22Rv1 (cell line): ENCODE measurements at regions not wholly inside any gene's neighbourhood (a gene's known extent, or its start where the extent isn't known, plus 50 kb on each side); places are given as distances from the start of the nearest gene placed in this dataset.

Experiments used
- CTCF ChIP-seq: fragments of 450-650 bp; IDR thresholded peaks from 2 replicates; pipeline ENCODE4 v1.5.1; 2017; ENCODE audit warnings: mild to moderate bottlenecking
- ZFX ChIP-seq: fragments of 450-650 bp; IDR thresholded peaks from 2 replicates; pipeline ENCODE4 v1.6.1; 2017; ENCODE audit warnings: antibody characterized with exemption, borderline replicate concordance

- TF ChIP-seq CTCF (peak; percentile 80), ZFX (no peak)
These were observed 61.6 kb upstream of the DAAM1 start for GRCh38 chr14:59126714-59127436.
